K562 (cell line): ENCODE measurements at regions not wholly inside any gene's neighbourhood (a gene's known extent, or its start where the extent isn't known, plus 50 kb on each side); places are given as distances from the start of the nearest gene placed in this dataset.
A peak's percentile ranks its signal among the peaks of the same experiment; 100 is the strongest.

Experiments
- ARID2 ChIP-seq: fragments of 450-650 bp; IDR thresholded peaks from 2 replicates; pipeline ENCODE4 v1.6.1; 2017; ENCODE audit warnings: antibody characterized with exemption, mild to moderate bottlenecking
- ATF7 ChIP-seq: fragments of 450-650 bp; IDR thresholded peaks from 2 replicates; pipeline ENCODE4 v1.7.1; 2014; ENCODE audit warnings: mild to moderate bottlenecking, moderate library complexity
- FOXJ2 ChIP-seq: fragments of 200-800 bp; sonication (Bioruptor generic); IDR thresholded peaks from 2 replicates; pipeline ENCODE4 v1.6.1; 2016; ENCODE audit warnings: missing genetic modification characterization, missing compliant biosample characterization
- NRF1 ChIP-seq, 2 experiments: fragments of 450-650 bp; IDR thresholded peaks in 1 of 2; conservative IDR thresholded peaks in 1 of 2; 2 replicates each; pipeline ENCODE4 v1.6.1; 2014; ENCODE audit warnings: mild to moderate bottlenecking in 2 of 2
- PTTG1 ChIP-seq: fragments of 450-650 bp; IDR thresholded peaks from 2 replicates; pipeline ENCODE4 v1.6.1; 2016; ENCODE audit warnings: low read depth, mild to moderate bottlenecking, missing genetic modification characterization, missing compliant biosample characterization
- SAFB ChIP-seq: fragments of 200-400 bp; formaldehyde crosslinking; IDR thresholded peaks from 2 replicates; pipeline ENCODE4 v1.6.1; 2017; ENCODE audit warnings: low read depth, low read length, borderline replicate concordance
- SMC3 ChIP-seq: conservative IDR thresholded peaks from 2 replicates; pipeline ENCODE4 v1.6.1; 2011; ENCODE audit warnings: low read depth, low read length, improper control_type of control experiment; ENCODE audit not compliant: insufficient read depth
- TSC22D4 ChIP-seq: fragments of 450-650 bp; IDR thresholded peaks from 2 replicates; pipeline ENCODE4 v1.6.1; 2016; ENCODE audit warnings: missing genetic modification characterization, missing biosample characterization, control low read depth
- ZKSCAN8 ChIP-seq: fragments of 200-800 bp; sonication (Bioruptor generic); IDR thresholded peaks from 2 replicates; pipeline ENCODE4 v1.6.1; 2016; ENCODE audit warnings: missing genetic modification characterization, missing compliant biosample characterization
- ZNF143 ChIP-seq: sonication (generic); formaldehyde crosslinking; IDR thresholded peaks from 2 replicates; pipeline ENCODE4 v1.9.0; 2022; ENCODE audit warnings: mild to moderate bottlenecking, missing genetic modification reagents
- ZNF324 ChIP-seq: fragments of 250-450 bp; sonication (Bioruptor Pico); IDR thresholded peaks from 2 replicates; pipeline ENCODE4 v1.4.0; 2020; ENCODE audit warnings: mild to moderate bottlenecking
- ZNF41 ChIP-seq: fragments of 250-450 bp; sonication (Bioruptor Pico); conservative IDR thresholded peaks from 2 replicates; pipeline ENCODE4 v1.4.0; 2020; ENCODE audit warnings: mild to moderate bottlenecking
- ZNF75A ChIP-seq: fragments of 450-650 bp; formaldehyde crosslinking; IDR thresholded peaks from 2 replicates; pipeline ENCODE4 v1.4.0; 2020; ENCODE audit warnings: mild to moderate bottlenecking
- TF ChIP-seq, protein P1 (sequence below): sonication (generic); formaldehyde crosslinking; IDR thresholded peaks from 2 replicates; pipeline ENCODE4 v1.8.0; 2023; ENCODE audit warnings: mild to moderate bottlenecking, missing genetic modification reagents
- TF ChIP-seq, protein P2 (sequence below), 2 experiments: fragments of 450-650 bp; formaldehyde crosslinking in 1 of 2; IDR thresholded peaks; 2 replicates each; pipeline versions ENCODE4 v1.4.0 to v1.6.1; 2014 to 2020; ENCODE audit warnings: mild to moderate bottlenecking in 2 of 2, borderline replicate concordance in 1 of 2, low read depth in 1 of 2
- TF ChIP-seq, protein P3 (sequence below), 3 experiments: IDR thresholded peaks in 2 of 3; conservative IDR thresholded peaks in 1 of 3; 2 replicates each; pipeline ENCODE4 v1.5.1; 2011 to 2012; ENCODE audit warnings: low read length in 3 of 3, mild to moderate bottlenecking in 3 of 3, control low read depth in 2 of 3, improper control_type of control experiment in 1 of 3, inconsistent platforms in 1 of 3, low read depth in 1 of 3, mixed read lengths in 1 of 3, moderate library complexity in 1 of 3; ENCODE audit not compliant: insufficient read depth in 2 of 3

DNA sequence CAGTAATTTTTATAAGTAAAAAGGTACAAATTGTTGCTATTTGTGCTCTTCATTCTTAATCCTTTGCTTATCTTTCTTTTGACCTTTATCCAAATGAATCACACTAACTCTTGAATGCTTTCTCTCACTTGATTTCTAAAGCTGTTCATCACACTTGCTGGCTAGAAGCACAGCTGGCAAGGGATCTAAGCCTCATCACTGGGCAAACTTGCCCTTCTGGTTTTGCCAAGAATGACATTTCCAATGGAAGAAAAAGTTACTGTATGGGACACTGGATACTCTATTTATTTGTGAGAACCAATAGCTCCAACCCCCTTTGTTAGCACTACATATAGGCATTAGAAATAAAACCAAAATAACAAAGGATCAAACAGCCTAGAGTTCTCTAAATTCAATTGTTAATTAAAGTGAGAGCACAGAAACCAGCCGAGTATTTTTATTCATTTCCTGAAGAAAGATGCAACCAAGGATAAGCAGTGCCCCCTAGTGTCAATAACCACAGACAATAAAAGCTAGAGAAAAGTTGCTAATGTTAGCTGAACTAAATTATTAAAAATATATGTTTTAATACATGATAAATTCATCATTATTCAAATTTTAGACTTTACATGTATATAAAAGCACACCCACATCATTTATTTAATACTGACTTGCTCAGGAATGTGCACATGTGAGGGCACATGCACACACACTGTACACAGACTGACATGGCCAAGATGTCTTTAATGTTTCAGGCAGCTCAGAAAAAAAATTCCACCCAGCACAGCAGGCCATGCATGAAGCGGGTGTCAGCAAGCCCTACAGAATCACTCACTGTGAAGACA, 59.8 kb upstream of the POU5F2 start (continued):
- TF ChIP-seq FOXJ2 (no peak), ATF7 (no peak), ZKSCAN8 (CRISPR knock-in tag) (no peak), TSC22D4 (no peak), ZNF143 (no peak), ARID2 (no peak), NRF1 (conservative IDR thresholded peaks at IDR 0.05 in 1 of 2, IDR thresholded peaks at IDR 0.05 in 1 of 2) (no peak), SMC3 (no peak), ZNF41 (no peak), ZNF324 (CRISPR knock-in tag) (no peak), PTTG1 (no peak), ZNF75A (CRISPR knock-in tag) (no peak), SAFB (no peak)
- TF ChIP-seq, protein P1, sequence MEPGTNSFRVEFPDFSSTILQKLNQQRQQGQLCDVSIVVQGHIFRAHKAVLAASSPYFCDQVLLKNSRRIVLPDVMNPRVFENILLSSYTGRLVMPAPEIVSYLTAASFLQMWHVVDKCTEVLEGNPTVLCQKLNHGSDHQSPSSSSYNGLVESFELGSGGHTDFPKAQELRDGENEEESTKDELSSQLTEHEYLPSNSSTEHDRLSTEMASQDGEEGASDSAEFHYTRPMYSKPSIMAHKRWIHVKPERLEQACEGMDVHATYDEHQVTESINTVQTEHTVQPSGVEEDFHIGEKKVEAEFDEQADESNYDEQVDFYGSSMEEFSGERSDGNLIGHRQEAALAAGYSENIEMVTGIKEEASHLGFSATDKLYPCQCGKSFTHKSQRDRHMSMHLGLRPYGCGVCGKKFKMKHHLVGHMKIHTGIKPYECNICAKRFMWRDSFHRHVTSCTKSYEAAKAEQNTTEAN, result no peak
- TF ChIP-seq, protein P2, sequence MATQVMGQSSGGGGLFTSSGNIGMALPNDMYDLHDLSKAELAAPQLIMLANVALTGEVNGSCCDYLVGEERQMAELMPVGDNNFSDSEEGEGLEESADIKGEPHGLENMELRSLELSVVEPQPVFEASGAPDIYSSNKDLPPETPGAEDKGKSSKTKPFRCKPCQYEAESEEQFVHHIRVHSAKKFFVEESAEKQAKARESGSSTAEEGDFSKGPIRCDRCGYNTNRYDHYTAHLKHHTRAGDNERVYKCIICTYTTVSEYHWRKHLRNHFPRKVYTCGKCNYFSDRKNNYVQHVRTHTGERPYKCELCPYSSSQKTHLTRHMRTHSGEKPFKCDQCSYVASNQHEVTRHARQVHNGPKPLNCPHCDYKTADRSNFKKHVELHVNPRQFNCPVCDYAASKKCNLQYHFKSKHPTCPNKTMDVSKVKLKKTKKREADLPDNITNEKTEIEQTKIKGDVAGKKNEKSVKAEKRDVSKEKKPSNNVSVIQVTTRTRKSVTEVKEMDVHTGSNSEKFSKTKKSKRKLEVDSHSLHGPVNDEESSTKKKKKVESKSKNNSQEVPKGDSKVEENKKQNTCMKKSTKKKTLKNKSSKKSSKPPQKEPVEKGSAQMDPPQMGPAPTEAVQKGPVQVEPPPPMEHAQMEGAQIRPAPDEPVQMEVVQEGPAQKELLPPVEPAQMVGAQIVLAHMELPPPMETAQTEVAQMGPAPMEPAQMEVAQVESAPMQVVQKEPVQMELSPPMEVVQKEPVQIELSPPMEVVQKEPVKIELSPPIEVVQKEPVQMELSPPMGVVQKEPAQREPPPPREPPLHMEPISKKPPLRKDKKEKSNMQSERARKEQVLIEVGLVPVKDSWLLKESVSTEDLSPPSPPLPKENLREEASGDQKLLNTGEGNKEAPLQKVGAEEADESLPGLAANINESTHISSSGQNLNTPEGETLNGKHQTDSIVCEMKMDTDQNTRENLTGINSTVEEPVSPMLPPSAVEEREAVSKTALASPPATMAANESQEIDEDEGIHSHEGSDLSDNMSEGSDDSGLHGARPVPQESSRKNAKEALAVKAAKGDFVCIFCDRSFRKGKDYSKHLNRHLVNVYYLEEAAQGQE (IDR thresholded peaks at IDR 0.05; ENCODE audit: borderline replicate concordance), result peak; percentile 14; the same call in 1 of the 2 replicates
- TF ChIP-seq, protein P2 (CRISPR knock-in tag; IDR thresholded peaks at IDR 0.05; ENCODE audit: low read depth), result no peak
- TF ChIP-seq, protein P3, sequence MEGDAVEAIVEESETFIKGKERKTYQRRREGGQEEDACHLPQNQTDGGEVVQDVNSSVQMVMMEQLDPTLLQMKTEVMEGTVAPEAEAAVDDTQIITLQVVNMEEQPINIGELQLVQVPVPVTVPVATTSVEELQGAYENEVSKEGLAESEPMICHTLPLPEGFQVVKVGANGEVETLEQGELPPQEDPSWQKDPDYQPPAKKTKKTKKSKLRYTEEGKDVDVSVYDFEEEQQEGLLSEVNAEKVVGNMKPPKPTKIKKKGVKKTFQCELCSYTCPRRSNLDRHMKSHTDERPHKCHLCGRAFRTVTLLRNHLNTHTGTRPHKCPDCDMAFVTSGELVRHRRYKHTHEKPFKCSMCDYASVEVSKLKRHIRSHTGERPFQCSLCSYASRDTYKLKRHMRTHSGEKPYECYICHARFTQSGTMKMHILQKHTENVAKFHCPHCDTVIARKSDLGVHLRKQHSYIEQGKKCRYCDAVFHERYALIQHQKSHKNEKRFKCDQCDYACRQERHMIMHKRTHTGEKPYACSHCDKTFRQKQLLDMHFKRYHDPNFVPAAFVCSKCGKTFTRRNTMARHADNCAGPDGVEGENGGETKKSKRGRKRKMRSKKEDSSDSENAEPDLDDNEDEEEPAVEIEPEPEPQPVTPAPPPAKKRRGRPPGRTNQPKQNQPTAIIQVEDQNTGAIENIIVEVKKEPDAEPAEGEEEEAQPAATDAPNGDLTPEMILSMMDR (IDR thresholded peaks at IDR 0.05 in 2 of 3, conservative IDR thresholded peaks at IDR 0.05 in 1 of 3; ENCODE audit: insufficient read depth in 2 of 3, low read depth in 1 of 3, low read length in 3 of 3), result peak in 1 of 3 experiments; percentile 38; a peak in 3 of 6 replicates
